GM12878 (cell line): ENCODE measurements at regions not wholly inside any gene's neighbourhood (a gene's known extent, or its start where the extent isn't known, plus 50 kb on each side); places are given as distances from the start of the nearest gene placed in this dataset.

Experiments used
- CHD2 ChIP-seq: IDR thresholded peaks from 2 replicates; pipeline ENCODE4 v1.6.1; 2011; ENCODE audit warnings: low read depth, low read length, improper control_type of control experiment, borderline replicate concordance
- EZH2 ChIP-seq: IDR thresholded peaks from 2 replicates; pipeline ENCODE4 v1.6.1; 2012; ENCODE audit warnings: low read depth, mild to moderate bottlenecking, control low read depth, inconsistent platforms, low read length, borderline replicate concordance; ENCODE audit not compliant: control insufficient read depth
- RFX5 ChIP-seq: IDR thresholded peaks from 2 replicates; pipeline ENCODE4 v1.6.1; 2011; ENCODE audit warnings: low read depth, low read length, improper control_type of control experiment
- TCF7 ChIP-seq: IDR thresholded peaks from 2 replicates; pipeline ENCODE4 v1.6.1; 2014; ENCODE audit warnings: antibody characterized with exemption, borderline replicate concordance
- ZNF217 ChIP-seq: fragments of 450-650 bp; IDR thresholded peaks from 2 replicates; pipeline ENCODE4 v1.6.1; 2017; ENCODE audit warnings: antibody characterized with exemption, mild to moderate bottlenecking
- TF ChIP-seq, protein P1 (sequence below), 3 experiments: IDR thresholded peaks in 2 of 3; conservative IDR thresholded peaks in 1 of 3; 2 replicates each; pipeline ENCODE4 v1.5.1; 2011; ENCODE audit warnings: low read depth in 3 of 3, low read length in 3 of 3, mild to moderate bottlenecking in 3 of 3, control low read depth in 2 of 3, moderate library complexity in 2 of 3, inconsistent platforms in 1 of 3, mixed read lengths in 1 of 3; ENCODE audit not compliant: control insufficient read depth in 2 of 3, insufficient read depth in 1 of 3; ENCODE audit errors: extremely low read depth in 1 of 3
- TF ChIP-seq, protein P2 (sequence below): IDR thresholded peaks from 2 replicates; pipeline ENCODE4 v1.6.1; 2012; ENCODE audit warnings: low read depth, low read length, improper control_type of control experiment

DNA sequence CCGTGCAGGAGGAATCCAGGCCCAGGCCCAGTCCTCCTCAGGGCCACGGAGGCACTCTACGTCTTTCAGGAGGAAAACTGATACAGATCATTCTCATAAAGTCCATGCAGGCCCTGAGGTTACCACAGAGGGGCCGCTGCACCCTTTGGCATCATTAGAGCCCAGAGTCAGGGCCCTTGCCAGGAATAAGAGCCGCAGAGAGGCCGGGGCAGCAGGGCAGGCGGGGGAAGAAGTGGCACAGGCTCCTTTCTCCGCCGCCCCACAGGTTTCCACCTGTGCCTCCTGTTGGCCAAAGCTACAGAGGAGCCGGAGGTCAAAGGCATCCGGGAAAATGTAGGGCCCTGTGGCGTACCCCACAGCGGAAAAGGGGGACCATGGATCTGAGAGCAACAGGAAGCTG lies 366.6 kb upstream of the SHH start:
- TF ChIP-seq EZH2 (no peak), TCF7 (no peak), RFX5 (no peak), CHD2 (no peak), ZNF217 (no peak)
- TF ChIP-seq, protein P1, sequence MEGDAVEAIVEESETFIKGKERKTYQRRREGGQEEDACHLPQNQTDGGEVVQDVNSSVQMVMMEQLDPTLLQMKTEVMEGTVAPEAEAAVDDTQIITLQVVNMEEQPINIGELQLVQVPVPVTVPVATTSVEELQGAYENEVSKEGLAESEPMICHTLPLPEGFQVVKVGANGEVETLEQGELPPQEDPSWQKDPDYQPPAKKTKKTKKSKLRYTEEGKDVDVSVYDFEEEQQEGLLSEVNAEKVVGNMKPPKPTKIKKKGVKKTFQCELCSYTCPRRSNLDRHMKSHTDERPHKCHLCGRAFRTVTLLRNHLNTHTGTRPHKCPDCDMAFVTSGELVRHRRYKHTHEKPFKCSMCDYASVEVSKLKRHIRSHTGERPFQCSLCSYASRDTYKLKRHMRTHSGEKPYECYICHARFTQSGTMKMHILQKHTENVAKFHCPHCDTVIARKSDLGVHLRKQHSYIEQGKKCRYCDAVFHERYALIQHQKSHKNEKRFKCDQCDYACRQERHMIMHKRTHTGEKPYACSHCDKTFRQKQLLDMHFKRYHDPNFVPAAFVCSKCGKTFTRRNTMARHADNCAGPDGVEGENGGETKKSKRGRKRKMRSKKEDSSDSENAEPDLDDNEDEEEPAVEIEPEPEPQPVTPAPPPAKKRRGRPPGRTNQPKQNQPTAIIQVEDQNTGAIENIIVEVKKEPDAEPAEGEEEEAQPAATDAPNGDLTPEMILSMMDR (IDR thresholded peaks at IDR 0.05 in 2 of 3, conservative IDR thresholded peaks at IDR 0.05 in 1 of 3; ENCODE audit: control insufficient read depth in 2 of 3, extremely low read depth in 1 of 3, insufficient read depth in 1 of 3, low read depth in 3 of 3, low read length in 3 of 3): no peak
- TF ChIP-seq, protein P2, sequence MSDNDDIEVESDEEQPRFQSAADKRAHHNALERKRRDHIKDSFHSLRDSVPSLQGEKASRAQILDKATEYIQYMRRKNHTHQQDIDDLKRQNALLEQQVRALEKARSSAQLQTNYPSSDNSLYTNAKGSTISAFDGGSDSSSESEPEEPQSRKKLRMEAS: no peak
